Erythroblast (primary cell): ENCODE measurements at regions not wholly inside any gene's neighbourhood (a gene's known extent, or its start where the extent isn't known, plus 50 kb on each side); places are given as distances from the start of the nearest gene placed in this dataset.

Experiments used
- GATA1 ChIP-seq: IDR thresholded peaks from 2 replicates; pipeline ENCODE4 v1.6.1; 2011; ENCODE audit warnings: low read depth, mild to moderate bottlenecking, control low read depth, low read length, moderate library complexity
- POLR2A ChIP-seq: IDR thresholded peaks from 2 replicates; pipeline ENCODE4 v1.6.1; 2011; ENCODE audit warnings: mild to moderate bottlenecking, low read length

GRCh38 chr13:58528351-58528750 lies 896.8 kb downstream of the PCDH17 start:
- TF ChIP-seq GATA1 (no peak), POLR2A (no peak)
